ENCODE measurements at regions not wholly inside any gene's neighbourhood (a gene's known extent, or its start where the extent isn't known, plus 50 kb on each side); places are given as distances from the start of the nearest gene placed in this dataset.

- TF ChIP-seq CTCF (IDR thresholded peaks at IDR 0.05 in 8 of 11, conservative IDR thresholded peaks at IDR 0.05 in 3 of 11) (no peak), POLR2AphosphoS5 (IDR thresholded peaks at IDR 0.05) (no peak), POLR2A (IDR thresholded peaks at IDR 0.05) (no peak)
Measured at GRCh38 chr3:187838016-187838540, 92.8 kb upstream of the BCL6 start.

Data from spleen (tissue), 7 donors.